ENCODE measurements at regions not wholly inside any gene's neighbourhood (a gene's known extent, or its start where the extent isn't known, plus 50 kb on each side); places are given as distances from the start of the nearest gene placed in this dataset.

DNA sequence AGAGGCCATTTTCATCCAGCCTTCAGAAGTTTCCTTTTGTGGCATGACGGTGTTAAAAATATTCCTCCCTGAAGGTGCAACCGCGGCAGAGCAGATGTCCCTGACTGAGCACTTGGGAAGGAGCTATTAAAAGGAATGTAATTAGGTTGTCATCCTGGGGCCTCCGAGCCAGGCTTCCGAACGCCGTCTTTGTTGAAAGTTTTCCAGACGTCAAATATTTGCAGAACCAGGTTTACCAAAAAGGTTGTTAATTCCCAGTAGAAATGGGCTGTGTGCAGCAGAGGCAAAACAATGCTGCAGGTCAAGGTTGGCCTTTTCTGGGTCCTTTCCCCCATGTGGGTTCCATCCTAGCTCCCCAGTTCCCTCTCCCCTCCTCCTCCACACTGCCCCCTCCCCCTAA is 88.8 kb upstream of the CALM2 start:
- DNase-seq (ENCODE audit: insufficient read length, low spot score) = no peak
- TF ChIP-seq POLR2A (IDR thresholded peaks at IDR 0.05; ENCODE audit: low read depth, low read length) = no peak
- FAIRE-seq = no peak

DNA sequence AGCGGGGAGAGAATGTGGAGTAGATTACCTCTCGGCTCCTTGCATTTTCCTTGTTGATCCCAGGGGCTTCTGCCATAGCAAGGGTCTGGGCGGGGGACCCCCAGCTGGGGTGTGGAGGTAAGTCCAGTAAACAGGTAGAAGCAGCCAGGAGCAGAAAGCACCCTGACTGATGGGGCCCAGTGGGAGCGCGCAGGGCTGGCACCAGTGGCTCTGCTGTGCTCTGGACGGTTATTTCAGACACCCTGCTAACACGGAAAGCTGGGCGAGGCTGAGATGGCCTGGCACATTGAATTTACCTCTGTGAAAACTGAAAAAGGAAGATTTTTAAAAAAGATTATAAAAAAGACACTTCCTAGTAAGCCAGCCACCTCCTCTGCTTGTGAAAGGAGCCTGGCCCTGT is 88.4 kb upstream of the CALM2 start:
- TF ChIP-seq POLR2A (IDR thresholded peaks at IDR 0.05; ENCODE audit: low read depth, low read length) = no peak
- FAIRE-seq = no peak

DNA sequence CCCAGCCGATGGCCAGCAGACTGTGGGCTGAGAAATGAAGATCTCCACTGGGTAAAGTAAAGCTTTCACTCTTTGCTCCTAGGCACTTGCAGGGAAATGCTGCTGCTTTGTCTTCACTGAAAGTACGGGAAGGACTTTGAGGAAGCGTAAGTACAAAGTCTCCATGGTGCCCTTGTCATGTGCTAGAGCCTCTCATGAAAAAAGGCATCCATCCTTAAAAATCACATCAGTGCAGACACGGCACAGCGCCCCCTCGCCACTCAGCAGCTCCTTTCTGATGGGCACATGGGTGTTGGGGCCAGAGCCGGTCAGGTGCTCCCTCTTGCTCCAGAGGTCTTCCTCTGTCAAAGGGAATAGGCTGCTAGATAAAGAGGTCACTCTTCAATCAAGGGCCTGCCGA is 87.8 kb upstream of the CALM2 start:
- TF ChIP-seq POLR2A (IDR thresholded peaks at IDR 0.05; ENCODE audit: low read depth, low read length) = no peak
- no peak for DNase-seq (ENCODE audit: insufficient read length, low spot score)
- no peak for FAIRE-seq

More for the DNA sequence above, 88.4 kb upstream of the CALM2 start:
- DNase-seq (ENCODE audit: insufficient read length, low spot score) = no peak

DNA sequence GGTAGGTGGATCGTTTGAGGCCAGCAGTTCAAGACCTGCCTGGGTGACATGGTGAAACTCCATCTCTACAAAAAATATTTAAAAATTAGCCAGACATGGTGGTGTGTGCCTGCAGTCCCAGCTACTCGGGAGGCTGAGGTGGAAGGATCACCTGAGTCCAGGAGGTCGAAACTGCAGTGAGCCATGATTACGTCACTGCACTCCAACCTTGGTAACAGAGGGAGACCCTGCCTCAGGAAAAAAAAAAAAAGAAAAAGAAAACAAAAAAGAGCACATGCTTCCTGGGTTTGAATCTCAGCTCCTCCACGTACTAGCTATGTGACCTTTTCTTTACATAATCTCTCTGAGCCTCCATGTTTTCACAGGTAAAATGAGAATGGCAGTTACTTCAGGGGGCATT is 86.3 kb upstream of the CALM2 start:
- no peak for TF ChIP-seq POLR2A (IDR thresholded peaks at IDR 0.05; ENCODE audit: low read depth, low read length)
- FAIRE-seq (no peak), DNase-seq (ENCODE audit: insufficient read length, low spot score) (no peak)

DNA sequence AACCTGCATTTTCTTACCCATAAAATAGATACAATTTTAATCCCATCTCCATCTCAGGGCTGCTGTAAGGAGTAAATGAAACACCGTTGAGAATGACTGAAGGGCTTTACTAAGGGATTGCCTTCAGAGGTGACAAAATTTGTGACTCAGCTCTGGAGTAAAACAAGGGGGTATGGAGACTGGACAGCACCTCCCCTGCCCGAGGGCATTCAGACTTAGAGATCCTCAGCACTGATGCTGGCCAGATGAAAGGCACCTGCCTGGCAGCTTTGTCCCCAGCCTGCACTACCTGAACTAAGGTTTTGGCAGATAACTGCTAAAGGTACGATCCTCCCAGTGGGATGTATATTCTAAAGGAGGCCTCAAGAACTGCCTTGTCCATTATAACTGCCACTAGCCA is 84.7 kb upstream of the CALM2 start:
- DNase-seq (ENCODE audit: insufficient read length, low spot score) (no peak), FAIRE-seq (no peak)
- no peak for TF ChIP-seq POLR2A (IDR thresholded peaks at IDR 0.05; ENCODE audit: low read depth, low read length)

DNA sequence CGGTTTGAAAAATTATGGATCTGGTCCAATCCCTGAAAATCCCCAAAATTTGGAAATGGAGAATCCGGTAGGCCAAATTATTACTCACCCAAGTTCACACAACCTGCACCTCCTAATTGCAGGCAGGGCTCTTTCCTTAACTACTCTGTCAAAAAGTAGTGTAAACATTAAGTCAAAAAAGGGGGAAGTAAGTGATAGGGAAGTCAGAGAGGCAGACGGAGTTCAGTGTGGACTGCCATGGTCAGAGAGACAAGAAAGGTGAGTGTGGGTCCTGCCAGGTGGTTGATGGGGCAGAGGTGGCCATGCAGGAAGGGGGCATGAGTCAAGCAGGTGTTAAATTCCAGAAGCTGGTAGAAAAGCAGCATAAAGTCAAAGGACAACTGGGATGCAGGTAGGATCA is 83.5 kb upstream of the CALM2 start:
- FAIRE-seq (no peak), DNase-seq (ENCODE audit: insufficient read length, low spot score) (no peak)
- no peak for TF ChIP-seq POLR2A (IDR thresholded peaks at IDR 0.05; ENCODE audit: low read depth, low read length)

DNA sequence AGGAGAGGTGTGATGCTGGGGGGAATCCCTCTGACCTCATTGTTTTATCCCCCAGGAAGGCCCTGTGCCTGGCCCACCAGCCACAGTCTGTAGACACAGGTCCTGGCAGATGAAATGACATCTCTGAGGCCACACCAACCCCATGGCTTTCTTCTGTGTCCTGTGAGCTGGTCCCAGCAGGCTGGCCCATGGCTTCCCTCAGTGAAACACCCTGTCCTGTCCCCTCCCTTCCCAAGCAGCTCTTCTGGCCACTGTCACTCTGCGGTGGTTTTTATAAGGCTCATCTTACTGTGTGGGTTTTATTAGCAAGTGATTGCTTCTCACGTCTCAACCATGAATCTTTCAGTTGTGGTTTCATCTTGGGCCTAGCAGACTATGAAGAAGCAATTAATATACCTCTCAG is 81.6 kb upstream of the CALM2 start:
- FAIRE-seq = no peak
- TF ChIP-seq POLR2A (IDR thresholded peaks at IDR 0.05; ENCODE audit: low read depth, low read length) = no peak
- DNase-seq (ENCODE audit: insufficient read length, low spot score) = no peak

DNA sequence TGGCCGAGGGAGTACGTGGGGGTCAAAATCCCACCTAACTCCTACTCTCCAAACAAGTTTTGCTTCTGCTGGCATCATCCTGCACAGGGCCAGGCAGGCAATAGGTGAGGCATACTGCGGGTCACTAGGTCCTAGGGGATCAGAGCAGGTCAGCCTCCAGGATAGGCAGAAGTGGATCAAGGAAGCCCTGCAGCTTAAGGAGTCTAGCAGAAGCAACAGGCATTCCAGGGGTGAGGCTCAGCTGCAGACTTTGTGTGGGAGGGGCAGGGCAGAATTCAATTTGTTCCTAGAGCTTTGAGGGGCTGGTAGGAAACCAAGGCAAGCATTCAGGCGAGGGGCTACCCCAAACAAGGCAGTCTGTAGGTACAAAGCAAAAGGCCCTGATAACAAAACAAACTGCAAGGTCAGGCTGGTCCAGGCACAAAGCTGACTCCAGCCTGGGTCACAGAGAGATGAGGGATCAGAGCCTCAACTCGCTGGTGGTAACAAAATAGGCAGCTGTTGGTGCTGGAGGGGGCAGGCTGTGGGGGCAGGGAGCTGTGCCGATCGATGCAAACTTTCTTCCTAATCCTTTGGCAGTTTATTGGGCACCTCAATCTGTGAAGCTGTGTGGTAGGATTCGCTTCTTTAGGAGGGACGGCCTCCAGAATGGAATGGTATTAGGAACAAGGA is 80.2 kb upstream of the CALM2 start:
- DNase-seq (ENCODE audit: insufficient read length, low spot score) (no peak), FAIRE-seq (no peak)

DNA sequence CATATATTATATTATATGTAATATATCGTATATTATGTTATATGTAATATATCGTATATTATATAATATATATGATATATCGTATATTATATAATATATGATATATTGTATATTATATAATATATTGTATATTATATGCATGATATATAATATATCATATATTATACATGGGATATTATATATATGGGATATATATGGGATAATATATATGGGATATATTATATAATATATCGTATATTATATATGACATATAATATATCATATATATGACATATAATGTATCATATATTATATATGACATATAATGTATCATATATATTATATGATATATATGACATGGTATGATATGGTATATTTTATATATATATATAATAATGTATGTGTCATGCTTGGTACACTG is 79.5 kb upstream of the CALM2 start:
- DNase-seq (ENCODE audit: insufficient read length, low spot score) (no peak), FAIRE-seq (no peak)
- no peak for TF ChIP-seq POLR2A (IDR thresholded peaks at IDR 0.05; ENCODE audit: low read depth, low read length)

More for the DNA sequence above, 80.2 kb upstream of the CALM2 start:
- no peak for TF ChIP-seq POLR2A (IDR thresholded peaks at IDR 0.05; ENCODE audit: low read depth, low read length)

DNA sequence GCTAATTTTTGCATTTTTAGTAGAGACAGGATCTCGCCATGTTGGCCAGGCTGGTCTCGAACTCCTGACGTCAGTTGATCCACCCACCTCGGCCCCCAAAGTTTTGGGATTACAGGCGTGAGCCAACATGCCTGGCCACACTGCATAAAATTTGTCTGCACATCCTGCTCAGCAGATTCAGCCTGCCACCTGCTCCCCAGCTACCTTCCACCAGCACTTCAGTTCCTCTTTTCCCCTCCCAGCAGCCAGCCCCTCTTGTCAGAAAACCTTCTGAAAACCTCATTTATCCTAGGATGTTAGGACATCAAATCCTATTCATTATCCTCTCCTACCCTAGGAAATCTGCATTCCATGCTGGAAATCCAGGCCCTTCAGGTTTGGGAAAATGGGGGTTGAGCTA is 78.2 kb upstream of the CALM2 start:
- TF ChIP-seq POLR2A (IDR thresholded peaks at IDR 0.05; ENCODE audit: low read depth, low read length) = no peak
- DNase-seq (ENCODE audit: insufficient read length, low spot score) = no peak
- no peak for FAIRE-seq

DNA sequence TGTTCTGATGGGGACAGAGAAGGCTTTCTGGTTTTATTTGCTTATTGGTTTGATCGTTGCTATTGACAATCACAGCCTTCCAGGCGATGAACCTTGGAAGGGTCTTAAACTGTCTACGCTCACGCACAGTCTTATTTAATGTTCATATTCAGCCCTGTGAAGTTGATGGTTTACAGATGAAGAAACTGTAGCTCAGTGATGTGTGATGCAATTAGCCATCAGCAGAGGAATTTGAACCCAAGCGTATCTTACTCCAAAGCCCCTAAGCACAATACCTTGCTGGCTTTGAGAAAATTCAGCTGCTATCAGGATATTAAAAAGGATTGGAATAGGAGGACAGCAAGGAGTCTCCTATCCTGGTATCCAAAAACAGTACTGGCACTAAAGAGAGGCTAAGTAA is 77.1 kb upstream of the CALM2 start:
- DNase-seq (ENCODE audit: insufficient read length, low spot score) = no peak

DNA sequence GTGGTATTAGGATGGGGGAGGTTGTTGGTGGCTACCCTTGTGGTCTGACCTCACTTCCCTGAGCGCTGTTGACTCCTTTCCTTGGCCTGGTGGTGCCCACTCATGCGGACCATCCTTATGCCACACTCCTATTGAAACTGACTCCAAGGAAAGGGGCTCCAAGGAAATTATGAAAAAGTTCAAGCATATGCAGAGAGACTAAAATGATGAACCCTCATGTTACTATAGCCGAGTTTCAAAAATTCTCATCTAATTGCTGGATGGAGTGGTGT is 75.0 kb upstream of the CALM2 start:
- FAIRE-seq (no peak), DNase-seq (ENCODE audit: insufficient read length, low spot score) (no peak)
- no peak for TF ChIP-seq POLR2A (IDR thresholded peaks at IDR 0.05; ENCODE audit: low read depth, low read length)

More for the DNA sequence above, 77.1 kb upstream of the CALM2 start:
- no peak for TF ChIP-seq POLR2A (IDR thresholded peaks at IDR 0.05; ENCODE audit: low read depth, low read length)
- FAIRE-seq = no peak

DNA sequence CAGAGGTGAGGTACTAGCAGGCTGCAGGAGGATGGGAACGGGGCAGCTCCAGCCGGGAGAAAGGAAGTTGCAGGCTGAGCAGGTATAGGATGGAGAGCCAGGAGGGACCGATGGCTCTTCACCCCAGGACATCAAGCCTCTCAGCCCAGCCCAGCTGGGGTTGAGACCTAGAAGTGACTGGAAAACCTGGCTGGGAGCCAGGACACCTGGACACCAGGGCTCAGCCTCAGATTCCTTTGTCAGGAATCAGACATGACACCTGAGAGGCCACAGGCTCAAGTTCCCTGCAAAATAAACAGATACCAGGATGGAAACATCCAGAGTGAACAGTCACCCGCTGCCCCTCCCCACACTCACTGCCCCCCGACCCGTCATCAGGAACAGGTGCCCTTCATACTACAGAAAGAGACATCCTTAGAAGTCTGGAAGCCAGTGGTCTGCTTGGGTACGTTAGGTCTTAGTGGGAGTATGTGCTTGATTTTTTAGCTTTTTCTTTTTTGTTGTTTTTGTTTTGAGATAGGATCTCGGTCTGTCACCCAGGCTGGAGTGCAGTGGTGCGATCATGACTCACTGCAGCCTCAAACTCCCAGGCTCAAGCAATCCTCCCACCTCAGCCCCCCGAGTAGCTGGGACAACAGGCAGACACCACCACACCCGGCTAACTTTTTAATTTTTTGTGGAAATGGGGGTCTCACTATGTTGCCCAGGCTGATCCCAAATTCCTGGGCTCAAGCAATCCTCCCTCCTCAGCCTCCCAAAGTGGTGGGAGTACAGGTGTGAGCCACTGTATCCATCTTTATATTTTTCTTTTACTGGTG is 74.5 kb upstream of the CALM2 start:
- no peak for DNase-seq (ENCODE audit: insufficient read length, low spot score)
- TF ChIP-seq POLR2A (IDR thresholded peaks at IDR 0.05; ENCODE audit: low read depth, low read length) = no peak
- FAIRE-seq = no peak

DNA sequence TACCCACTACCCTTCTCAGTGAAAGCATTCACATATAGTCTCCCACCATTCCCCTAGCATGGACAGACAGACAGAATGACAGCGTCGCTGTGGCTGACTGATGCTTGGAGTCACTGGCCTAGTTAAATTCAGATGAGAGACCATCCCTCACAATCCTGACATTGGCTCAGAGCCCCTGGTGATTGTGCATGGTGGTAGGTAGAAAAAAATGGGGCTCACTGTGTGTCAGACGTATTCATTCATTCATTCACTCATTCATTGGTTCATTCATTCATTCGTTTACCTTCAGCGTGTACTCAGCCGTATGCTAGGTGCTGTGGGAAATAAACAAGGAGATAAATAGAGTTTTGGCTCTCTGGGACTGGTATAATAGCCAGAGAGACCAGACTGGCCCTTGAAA is 73.6 kb upstream of the CALM2 start:
- FAIRE-seq (no peak), DNase-seq (ENCODE audit: insufficient read length, low spot score) (no peak)
- TF ChIP-seq POLR2A (IDR thresholded peaks at IDR 0.05; ENCODE audit: low read depth, low read length) = no peak

DNA sequence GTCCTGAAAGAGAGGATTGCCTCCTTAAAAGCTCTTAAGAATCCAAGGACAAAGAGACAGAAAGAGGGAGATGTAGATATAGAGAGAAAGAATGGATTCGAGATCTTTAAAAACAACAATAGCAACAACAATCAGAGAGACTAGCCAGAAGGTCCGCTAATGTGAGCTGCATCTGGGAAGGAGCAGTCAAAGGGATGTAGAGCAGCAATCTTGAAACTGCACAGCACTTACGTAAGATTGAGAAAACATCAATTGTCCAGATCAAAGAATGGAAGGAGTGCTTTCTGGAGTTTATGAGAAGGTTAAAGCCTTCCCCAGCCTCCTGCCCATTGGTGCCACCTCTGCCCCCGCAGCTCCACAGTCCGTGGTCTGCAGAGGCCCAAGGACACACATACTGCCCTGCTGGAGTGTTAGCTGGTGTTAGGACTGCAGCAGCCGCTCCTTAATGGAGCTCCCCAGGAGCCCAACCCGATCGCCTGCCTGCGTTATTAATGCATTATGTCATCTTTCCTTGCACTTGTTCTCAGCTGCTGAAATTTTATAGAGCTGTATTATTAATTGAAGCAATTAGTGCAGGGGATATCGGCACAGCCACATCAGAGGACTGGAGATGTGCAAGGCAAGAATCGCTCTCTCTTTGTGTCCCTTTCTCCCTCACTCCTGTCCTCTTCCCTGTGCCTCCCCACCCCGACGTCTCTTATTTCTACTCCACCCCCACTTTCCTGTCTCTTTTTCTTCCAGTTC is 73.0 kb upstream of the CALM2 start:
- no peak for FAIRE-seq
- TF ChIP-seq POLR2A (IDR thresholded peaks at IDR 0.05; ENCODE audit: low read depth, low read length) = no peak
- no peak for DNase-seq (ENCODE audit: insufficient read length, low spot score)

Data from H54 (cell line).